ENCODE measurements at regions not wholly inside any gene's neighbourhood (a gene's known extent, or its start where the extent isn't known, plus 50 kb on each side); places are given as distances from the start of the nearest gene placed in this dataset.

- Histone ChIP-seq H3K27ac (ENCODE audit: low read depth, low read length) (no peak overlapping the region), H3K36me3 (ENCODE audit: control insufficient read depth in 5 of 5, insufficient read depth in 5 of 5, low read length in 5 of 5) (no peaks in the 10 kb centered on the region), H3K9me3 (ENCODE audit: control insufficient read depth in 5 of 5, low read length in 5 of 5) (no peaks in the 10 kb centered on the region), H3K4me3 (ENCODE audit: low read depth in 1 of 5, low read length in 5 of 5) (no peak overlapping the region), H3K27me3 (ENCODE audit: control insufficient read depth in 5 of 5, insufficient read depth in 4 of 5, low read length in 5 of 5) (no peaks in the 10 kb centered on the region), H3K4me1 (ENCODE audit: control insufficient read depth in 5 of 5, insufficient read depth in 5 of 5, low read length in 5 of 5) (no peaks in the 10 kb centered on the region), H3K9ac (ENCODE audit: low read length in 5 of 5) (no peak overlapping the region)
Measured at GRCh38 chr9:14520341-14520740, 172.9 kb downstream of the ZDHHC21 start.

GRCh38 chr9:14517154-14517906 is 175.9 kb downstream of the ZDHHC21 start:
- H3K27ac ChIP-seq (ENCODE audit: low read depth, low read length) = no peak overlapping the region
- H3K4me3 ChIP-seq (ENCODE audit: low read depth in 1 of 5, low read length in 5 of 5) = no peak overlapping the region
- no peaks in the 10 kb centered on the region for H3K36me3 ChIP-seq (ENCODE audit: control insufficient read depth in 5 of 5, insufficient read depth in 5 of 5, low read length in 5 of 5)
- no peak overlapping the region for H3K9ac ChIP-seq (ENCODE audit: low read length in 5 of 5)
- H3K9me3 ChIP-seq (ENCODE audit: control insufficient read depth in 5 of 5, low read length in 5 of 5) = no peaks in the 10 kb centered on the region
- H3K27me3 ChIP-seq (ENCODE audit: control insufficient read depth in 5 of 5, insufficient read depth in 4 of 5, low read length in 5 of 5) = no peaks in the 10 kb centered on the region
- no peaks in the 10 kb centered on the region for H3K4me1 ChIP-seq (ENCODE audit: control insufficient read depth in 5 of 5, insufficient read depth in 5 of 5, low read length in 5 of 5)

- Histone ChIP-seq H3K27me3 (ENCODE audit: control insufficient read depth in 5 of 5, insufficient read depth in 4 of 5, low read length in 5 of 5) (no peaks in the 10 kb centered on the region), H3K9ac (ENCODE audit: low read length in 5 of 5) (no peak overlapping the region), H3K4me1 (ENCODE audit: control insufficient read depth in 5 of 5, insufficient read depth in 5 of 5, low read length in 5 of 5) (no peaks in the 10 kb centered on the region), H3K4me3 (ENCODE audit: low read depth in 1 of 5, low read length in 5 of 5) (no peak overlapping the region), H3K27ac (ENCODE audit: low read depth, low read length) (no peak overlapping the region), H3K36me3 (ENCODE audit: control insufficient read depth in 5 of 5, insufficient read depth in 5 of 5, low read length in 5 of 5) (no peaks in the 10 kb centered on the region), H3K9me3 (ENCODE audit: control insufficient read depth in 5 of 5, low read length in 5 of 5) (no peaks in the 10 kb centered on the region)
Measured at GRCh38 chr9:14516656-14517055, 176.6 kb downstream of the ZDHHC21 start.

- no peaks in the 10 kb centered on the region for H3K4me1 ChIP-seq (ENCODE audit: control insufficient read depth in 5 of 5, insufficient read depth in 5 of 5, low read length in 5 of 5)
Measured at GRCh38 chr9:14515571-14516198, 177.5 kb downstream of the ZDHHC21 start.

GRCh38 chr9:14515049-14515448 is 178.2 kb downstream of the ZDHHC21 start:
- Histone ChIP-seq H3K9me3 (ENCODE audit: control insufficient read depth in 5 of 5, low read length in 5 of 5) (no peaks in the 10 kb centered on the region), H3K9ac (ENCODE audit: low read length in 5 of 5) (no peak overlapping the region), H3K27me3 (ENCODE audit: control insufficient read depth in 5 of 5, insufficient read depth in 4 of 5, low read length in 5 of 5) (no peaks in the 10 kb centered on the region), H3K4me3 (ENCODE audit: low read depth in 1 of 5, low read length in 5 of 5) (no peak overlapping the region), H3K27ac (ENCODE audit: low read depth, low read length) (no peak overlapping the region), H3K4me1 (ENCODE audit: control insufficient read depth in 5 of 5, insufficient read depth in 5 of 5, low read length in 5 of 5) (no peaks in the 10 kb centered on the region), H3K36me3 (ENCODE audit: control insufficient read depth in 5 of 5, insufficient read depth in 5 of 5, low read length in 5 of 5) (no peaks in the 10 kb centered on the region)

More at GRCh38 chr9:14515571-14516198, 177.5 kb downstream of the ZDHHC21 start:
- no peak overlapping the region for H3K9ac ChIP-seq (ENCODE audit: low read length in 5 of 5)
- H3K9me3 ChIP-seq (ENCODE audit: control insufficient read depth in 5 of 5, low read length in 5 of 5) = no peaks in the 10 kb centered on the region
- H3K36me3 ChIP-seq (ENCODE audit: control insufficient read depth in 5 of 5, insufficient read depth in 5 of 5, low read length in 5 of 5) = no peaks in the 10 kb centered on the region
- no peak overlapping the region for H3K4me3 ChIP-seq (ENCODE audit: low read depth in 1 of 5, low read length in 5 of 5)
- H3K27me3 ChIP-seq (ENCODE audit: control insufficient read depth in 5 of 5, insufficient read depth in 4 of 5, low read length in 5 of 5) = no peaks in the 10 kb centered on the region
- no peak overlapping the region for H3K27ac ChIP-seq (ENCODE audit: low read depth, low read length)

GRCh38 chr9:14512942-14513341 is 180.3 kb downstream of the ZDHHC21 start:
- Histone ChIP-seq H3K9ac (ENCODE audit: low read length in 5 of 5) (no peak overlapping the region), H3K4me3 (ENCODE audit: low read depth in 1 of 5, low read length in 5 of 5) (no peak overlapping the region), H3K27ac (ENCODE audit: low read depth, low read length) (no peak overlapping the region), H3K4me1 (ENCODE audit: control insufficient read depth in 5 of 5, insufficient read depth in 5 of 5, low read length in 5 of 5) (no peaks in the 10 kb centered on the region), H3K9me3 (ENCODE audit: control insufficient read depth in 5 of 5, low read length in 5 of 5) (no peaks in the 10 kb centered on the region), H3K27me3 (ENCODE audit: control insufficient read depth in 5 of 5, insufficient read depth in 4 of 5, low read length in 5 of 5) (no peaks in the 10 kb centered on the region), H3K36me3 (ENCODE audit: control insufficient read depth in 5 of 5, insufficient read depth in 5 of 5, low read length in 5 of 5) (no peaks in the 10 kb centered on the region)

- no peak overlapping the region for H3K4me3 ChIP-seq (ENCODE audit: low read depth in 1 of 5, low read length in 5 of 5)
- H3K27ac ChIP-seq (ENCODE audit: low read depth, low read length) = no peak overlapping the region
- H3K4me1 ChIP-seq (ENCODE audit: control insufficient read depth in 5 of 5, insufficient read depth in 5 of 5, low read length in 5 of 5) = no peaks in the 10 kb centered on the region
- no peaks in the 10 kb centered on the region for H3K36me3 ChIP-seq (ENCODE audit: control insufficient read depth in 5 of 5, insufficient read depth in 5 of 5, low read length in 5 of 5)
- no peaks in the 10 kb centered on the region for H3K27me3 ChIP-seq (ENCODE audit: control insufficient read depth in 5 of 5, insufficient read depth in 4 of 5, low read length in 5 of 5)
- no peaks in the 10 kb centered on the region for H3K9me3 ChIP-seq (ENCODE audit: control insufficient read depth in 5 of 5, low read length in 5 of 5)
- H3K9ac ChIP-seq (ENCODE audit: low read length in 5 of 5) = no peak overlapping the region
Measured at GRCh38 chr9:14511452-14511851, 181.8 kb downstream of the ZDHHC21 start.

- Histone ChIP-seq H3K27ac (ENCODE audit: low read depth, low read length) (no peak overlapping the region), H3K9ac (ENCODE audit: low read length in 5 of 5) (no peak overlapping the region), H3K4me1 (ENCODE audit: control insufficient read depth in 5 of 5, insufficient read depth in 5 of 5, low read length in 5 of 5) (no peaks in the 10 kb centered on the region), H3K36me3 (ENCODE audit: control insufficient read depth in 5 of 5, insufficient read depth in 5 of 5, low read length in 5 of 5) (no peaks in the 10 kb centered on the region), H3K9me3 (ENCODE audit: control insufficient read depth in 5 of 5, low read length in 5 of 5) (no peaks in the 10 kb centered on the region), H3K4me3 (ENCODE audit: low read depth in 1 of 5, low read length in 5 of 5) (no peak overlapping the region), H3K27me3 (ENCODE audit: control insufficient read depth in 5 of 5, insufficient read depth in 4 of 5, low read length in 5 of 5) (peaks cover 0 to 3% (median 0%) of the 10 kb centered on the region in 5 donors)
Measured at GRCh38 chr9:14508884-14509283, 184.3 kb downstream of the ZDHHC21 start.

- Histone ChIP-seq H3K27ac (ENCODE audit: low read depth, low read length) (no peak overlapping the region), H3K36me3 (ENCODE audit: control insufficient read depth in 5 of 5, insufficient read depth in 5 of 5, low read length in 5 of 5) (no peaks in the 10 kb centered on the region), H3K4me1 (ENCODE audit: control insufficient read depth in 5 of 5, insufficient read depth in 5 of 5, low read length in 5 of 5) (no peaks in the 10 kb centered on the region), H3K27me3 (ENCODE audit: control insufficient read depth in 5 of 5, insufficient read depth in 4 of 5, low read length in 5 of 5) (peaks cover 0 to 3% (median 0%) of the 10 kb centered on the region in 5 donors), H3K9me3 (ENCODE audit: control insufficient read depth in 5 of 5, low read length in 5 of 5) (no peaks in the 10 kb centered on the region), H3K9ac (ENCODE audit: low read length in 5 of 5) (no peak overlapping the region), H3K4me3 (ENCODE audit: low read depth in 1 of 5, low read length in 5 of 5) (no peak overlapping the region)
Measured at GRCh38 chr9:14501366-14501765, 187.4 kb upstream of the NFIB start.

- Histone ChIP-seq H3K4me3 (ENCODE audit: low read depth in 1 of 5, low read length in 5 of 5) (no peak overlapping the region), H3K9me3 (ENCODE audit: control insufficient read depth in 5 of 5, low read length in 5 of 5) (no peaks in the 10 kb centered on the region), H3K27me3 (ENCODE audit: control insufficient read depth in 5 of 5, insufficient read depth in 4 of 5, low read length in 5 of 5) (peaks cover 0 to 3% (median 0%) of the 10 kb centered on the region in 5 donors), H3K9ac (ENCODE audit: low read length in 5 of 5) (no peak overlapping the region), H3K4me1 (ENCODE audit: control insufficient read depth in 5 of 5, insufficient read depth in 5 of 5, low read length in 5 of 5) (no peaks in the 10 kb centered on the region), H3K27ac (ENCODE audit: low read depth, low read length) (no peak overlapping the region), H3K36me3 (ENCODE audit: control insufficient read depth in 5 of 5, insufficient read depth in 5 of 5, low read length in 5 of 5) (no peaks in the 10 kb centered on the region)
Measured at GRCh38 chr9:14500705-14501104, 186.8 kb upstream of the NFIB start.

Measured in subcutaneous abdominal adipose tissue (tissue), 5 donors.